Testis (tissue), 2 donors: ENCODE measurements at regions not wholly inside any gene's neighbourhood (a gene's known extent, or its start where the extent isn't known, plus 50 kb on each side); places are given as distances from the start of the nearest gene placed in this dataset.

ENCODE experiments used
- CTCF ChIP-seq, 3 experiments: fragments of 450-650 bp in 2 of 3; fragments of 200-600 bp in 1 of 3; sonication (generic) in 1 of 3; IDR thresholded peaks; one replicate each; pipeline ENCODE4 v1.5.1; 2016 to 2019; ENCODE audit warnings: antibody characterized with exemption in 3 of 3, mild to moderate bottlenecking in 2 of 3, moderate library complexity in 1 of 3
- POLR2A ChIP-seq: fragments of 450-650 bp; IDR thresholded peaks from one replicate; pipeline ENCODE4 v1.6.1; 2017; ENCODE audit warnings: antibody characterized with exemption, mild to moderate bottlenecking, moderate library complexity

GRCh38 chr4:123866796-123867195, 470.2 kb downstream of the SPRY1 start:
- TF ChIP-seq CTCF (IDR thresholded peaks at IDR 0.05) (no peak), POLR2A (no peak)
